ENCODE measurements at regions not wholly inside any gene's neighbourhood (a gene's known extent, or its start where the extent isn't known, plus 50 kb on each side); places are given as distances from the start of the nearest gene placed in this dataset.

DNA sequence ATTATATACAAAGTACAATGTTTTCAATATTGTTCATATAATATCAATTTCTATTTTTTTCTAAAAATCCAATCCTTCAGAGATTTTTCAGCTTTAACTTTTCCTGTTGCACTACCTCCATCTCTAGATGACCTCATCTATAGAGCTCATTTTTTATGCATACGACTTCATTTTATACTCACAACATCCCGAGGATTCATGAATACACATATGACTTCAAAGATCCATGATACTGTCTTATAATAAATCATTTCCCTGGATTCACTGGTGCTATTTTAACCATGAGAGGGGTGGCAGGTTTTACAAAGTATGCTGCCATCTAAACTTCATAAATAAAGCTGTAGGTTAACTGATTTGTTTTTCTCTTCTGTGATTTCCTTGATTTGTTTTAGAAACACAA is 694.6 kb downstream of the EPHA4 start:
- 49 to 56% methylated on average over 2 of the region's 2 CpGs for WGBS, 2 experiments (ENCODE audit: low coverage in 1 of 2, low lambda C conversion rate in 2 of 2, missing lambda C conversion rate in 2 of 2)
- Histone ChIP-seq H3K4me2 (ENCODE audit: unreplicated experiment) (no peak overlapping the region), H3K79me2 (ENCODE audit: insufficient read depth) (no peaks in the 10 kb centered on the region), H3K9me3 (ENCODE audit: low read depth) (no peaks in the 10 kb centered on the region), H3K27ac (no peak overlapping the region), H2AFZ (no peak overlapping the region), H3K4me3 (no peak overlapping the region), H3K4me1 (ENCODE audit: insufficient read depth) (peaks cover 5% of the 10 kb centered on the region; the same call in 1 of the 2 replicates), H3F3A (ENCODE audit: insufficient read depth) (no peaks in the 10 kb centered on the region), H3K9ac (no peak overlapping the region), H3K27me3 (replicated peaks; ENCODE audit: insufficient read depth) (no peaks in the 10 kb centered on the region), H4K20me1 (ENCODE audit: insufficient read depth) (no peaks in the 10 kb centered on the region), H3K9me2 (ENCODE audit: insufficient read depth) (no peaks in the 10 kb centered on the region), H3K36me3 (ENCODE audit: low read depth) (no peaks in the 10 kb centered on the region)
- TF ChIP-seq EZH2 (IDR thresholded peaks at IDR 0.05; ENCODE audit: insufficient read depth, poor library complexity, severe bottlenecking) (no peak), EZH2phosphoT487 (IDR thresholded peaks at IDR 0.05; ENCODE audit: insufficient read depth, low read depth) (no peak)
- DNase-seq = no peak
- in situ Hi-C loops (cut with MboI) = no loop called here

DNA sequence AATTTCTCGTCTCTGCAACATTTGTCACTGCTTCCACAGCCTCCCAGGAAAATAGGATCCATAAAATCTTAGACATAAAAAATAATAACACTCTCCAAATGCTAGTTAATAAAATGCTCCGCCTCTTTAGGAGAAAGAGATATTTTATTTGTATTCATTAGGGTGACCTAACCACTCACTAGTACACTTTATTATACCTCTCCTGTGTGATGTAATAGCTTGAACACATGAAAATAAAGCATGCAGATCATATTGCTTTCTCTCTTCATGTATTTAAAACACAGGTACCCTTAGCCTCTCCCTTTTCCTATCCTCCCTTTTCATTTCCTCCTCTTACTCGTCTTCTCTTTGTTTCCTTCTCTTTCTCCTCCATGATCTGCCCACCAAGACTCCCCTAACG is 694.2 kb downstream of the EPHA4 start:
- Histone ChIP-seq H3K79me2 (ENCODE audit: insufficient read depth) (no peaks in the 10 kb centered on the region), H3K9ac (no peak overlapping the region), H3F3A (ENCODE audit: insufficient read depth) (no peaks in the 10 kb centered on the region), H2AFZ (no peak overlapping the region), H3K36me3 (ENCODE audit: low read depth) (no peaks in the 10 kb centered on the region), H4K20me1 (ENCODE audit: insufficient read depth) (no peaks in the 10 kb centered on the region), H3K4me1 (ENCODE audit: insufficient read depth) (peaks cover 5% of the 10 kb centered on the region; the same call in 1 of the 2 replicates), H3K4me3 (no peak overlapping the region), H3K9me3 (ENCODE audit: low read depth) (no peaks in the 10 kb centered on the region), H3K4me2 (ENCODE audit: unreplicated experiment) (no peak overlapping the region), H3K27me3 (replicated peaks; ENCODE audit: insufficient read depth) (no peaks in the 10 kb centered on the region), H3K9me2 (ENCODE audit: insufficient read depth) (no peaks in the 10 kb centered on the region), H3K27ac (no peak overlapping the region)
- DNase-seq = no peak
- in situ Hi-C loops (cut with MboI) = no loop called here
- WGBS, 2 experiments (ENCODE audit: low coverage in 1 of 2, low lambda C conversion rate in 2 of 2, missing lambda C conversion rate in 2 of 2) = 29 to 44% methylated on average over 4 of the region's 4 CpGs
- TF ChIP-seq EZH2phosphoT487 (IDR thresholded peaks at IDR 0.05; ENCODE audit: insufficient read depth, low read depth) = no peak
- no peak for TF ChIP-seq EZH2 (IDR thresholded peaks at IDR 0.05; ENCODE audit: insufficient read depth, poor library complexity, severe bottlenecking)

DNA sequence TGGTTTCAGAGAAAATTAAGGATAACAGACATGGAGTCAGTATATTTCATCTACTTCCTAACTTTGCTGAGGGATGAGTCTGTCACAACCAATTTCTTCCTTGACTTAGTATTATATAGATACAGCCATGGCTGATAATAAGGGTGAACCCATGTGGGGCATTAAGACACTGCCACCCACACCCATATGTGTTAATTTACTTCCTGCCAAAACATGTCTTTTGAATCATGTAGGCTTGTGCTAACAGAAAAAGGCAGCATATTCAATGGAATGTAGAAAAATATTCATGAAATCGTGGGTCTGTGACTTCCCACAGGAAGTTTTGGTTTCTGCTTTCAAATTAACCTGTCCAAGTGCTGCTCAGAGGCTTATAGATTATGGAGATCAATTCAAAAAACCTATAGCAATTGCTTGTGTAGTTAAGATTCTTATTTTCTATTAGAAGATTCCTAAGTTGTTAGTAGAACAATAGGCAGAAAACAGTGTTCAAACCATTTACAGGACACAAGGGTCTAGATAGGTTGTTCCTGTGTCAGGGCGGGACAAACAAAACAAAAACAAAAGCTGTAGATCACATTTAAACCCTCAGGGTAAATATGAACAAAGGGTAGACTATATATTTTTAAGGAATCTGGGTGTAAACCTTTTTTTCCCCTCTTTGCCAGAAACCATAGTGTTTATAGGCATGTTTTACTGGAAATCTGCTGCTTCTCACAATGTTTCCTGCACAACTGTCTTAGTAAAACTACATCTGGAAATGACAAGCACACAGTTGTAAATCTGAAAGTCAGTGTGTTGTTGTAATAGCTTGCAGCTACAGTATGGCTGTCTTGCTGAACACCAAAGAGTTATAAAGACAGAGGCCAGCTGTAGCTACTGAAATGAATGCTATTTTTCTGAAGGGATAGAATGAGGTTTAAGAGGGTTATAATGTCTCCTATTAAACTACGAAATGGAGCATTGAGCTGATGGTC is 691.2 kb downstream of the EPHA4 start:
- DNase-seq = no peak

DNA sequence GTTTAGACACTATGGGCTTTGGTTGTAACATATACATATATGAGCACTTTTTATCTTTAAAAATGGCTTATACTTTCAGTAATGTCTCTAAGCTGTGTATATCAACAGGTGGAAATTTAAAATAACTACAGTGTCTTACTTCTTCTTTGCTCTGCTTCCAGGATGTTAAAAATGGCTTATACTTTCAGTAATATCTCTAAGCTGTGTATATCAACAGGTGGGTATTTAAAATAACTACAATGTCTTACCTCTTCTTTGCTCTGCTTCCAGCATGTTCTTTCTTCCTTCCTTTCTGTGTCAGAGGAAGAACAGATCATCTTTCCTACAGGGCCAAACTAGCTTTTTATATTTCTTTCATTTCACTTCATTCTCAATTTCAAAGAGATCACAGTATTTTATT is 689.6 kb downstream of the EPHA4 start:
- Histone ChIP-seq H4K20me1 (ENCODE audit: insufficient read depth) (no peaks in the 10 kb centered on the region), H3K4me2 (ENCODE audit: unreplicated experiment) (no peak overlapping the region), H3F3A (ENCODE audit: insufficient read depth) (no peaks in the 10 kb centered on the region), H3K79me2 (ENCODE audit: insufficient read depth) (no peaks in the 10 kb centered on the region), H3K27ac (no peak overlapping the region), H3K9ac (no peak overlapping the region), H3K9me2 (ENCODE audit: insufficient read depth) (no peaks in the 10 kb centered on the region), H3K4me1 (ENCODE audit: insufficient read depth) (peaks cover 5% of the 10 kb centered on the region; the same call in 1 of the 2 replicates), H3K36me3 (ENCODE audit: low read depth) (no peaks in the 10 kb centered on the region), H3K4me3 (no peak overlapping the region), H2AFZ (no peak overlapping the region), H3K9me3 (ENCODE audit: low read depth) (no peaks in the 10 kb centered on the region), H3K27me3 (replicated peaks; ENCODE audit: insufficient read depth) (no peaks in the 10 kb centered on the region)
- TF ChIP-seq EZH2 (IDR thresholded peaks at IDR 0.05; ENCODE audit: insufficient read depth, poor library complexity, severe bottlenecking) = no peak
- no peak for TF ChIP-seq EZH2phosphoT487 (IDR thresholded peaks at IDR 0.05; ENCODE audit: insufficient read depth, low read depth)
- in situ Hi-C loops (cut with MboI) = no loop called here
- no peak for DNase-seq

More for the DNA sequence above, 691.2 kb downstream of the EPHA4 start:
- H3K9ac ChIP-seq = no peak overlapping the region
- H3K4me2 ChIP-seq (ENCODE audit: unreplicated experiment) = no peak overlapping the region
- H3K9me2 ChIP-seq (ENCODE audit: insufficient read depth) = no peaks in the 10 kb centered on the region
- H3K36me3 ChIP-seq (ENCODE audit: low read depth) = no peaks in the 10 kb centered on the region
- H3F3A ChIP-seq (ENCODE audit: insufficient read depth) = no peaks in the 10 kb centered on the region
- TF ChIP-seq EZH2 (IDR thresholded peaks at IDR 0.05; ENCODE audit: insufficient read depth, poor library complexity, severe bottlenecking) (no peak), EZH2phosphoT487 (IDR thresholded peaks at IDR 0.05; ENCODE audit: insufficient read depth, low read depth) (no peak)
- peak overlapping the region; percentile 19; the same call in 1 of the 2 replicates for H2AFZ ChIP-seq
- H3K27ac ChIP-seq = no peak overlapping the region
- H4K20me1 ChIP-seq (ENCODE audit: insufficient read depth) = no peaks in the 10 kb centered on the region
- no peaks in the 10 kb centered on the region for H3K27me3 ChIP-seq (replicated peaks; ENCODE audit: insufficient read depth)
- 13 to 19% methylated on average over 3 of the region's 3 CpGs for WGBS, 2 experiments (ENCODE audit: low coverage in 1 of 2, low lambda C conversion rate in 2 of 2, missing lambda C conversion rate in 2 of 2)
- H3K4me3 ChIP-seq = no peak overlapping the region
- H3K79me2 ChIP-seq (ENCODE audit: insufficient read depth) = no peaks in the 10 kb centered on the region
- peaks cover 5% of the 10 kb centered on the region; the same call in 1 of the 2 replicates for H3K4me1 ChIP-seq (ENCODE audit: insufficient read depth)
- H3K9me3 ChIP-seq (ENCODE audit: low read depth) = no peaks in the 10 kb centered on the region
- in situ Hi-C loops (cut with MboI) = no loop called here
